HG02623 (cell line): ENCODE measurements at regions not wholly inside any gene's neighbourhood (a gene's known extent, or its start where the extent isn't known, plus 50 kb on each side); places are given as distances from the start of the nearest gene placed in this dataset.

Experiments used
- ATAC-seq: cut with Tn5 transposase; IDR thresholded peaks from one replicate; pipeline ENCODE4 v1.9.1; 2021; ENCODE audit warnings: moderate library complexity; ENCODE audit not compliant: unreplicated experiment

- no peak for ATAC-seq
Measured at GRCh38 chr21:19771881-19772280, 1226.3 kb upstream of the NCAM2 start.

GRCh38 chr21:19776076-19776475 is 1222.1 kb upstream of the NCAM2 start:
- no peak for ATAC-seq

GRCh38 chr21:19781881-19782652 is 1216.1 kb upstream of the NCAM2 start:
- ATAC-seq, result no peak

- ATAC-seq, result no peak
Measured at GRCh38 chr21:19785941-19786340, 1212.3 kb upstream of the NCAM2 start.

- ATAC-seq, result no peak
Measured at GRCh38 chr21:19792004-19792403, 1206.2 kb upstream of the NCAM2 start.

- ATAC-seq, result no peak
Measured at GRCh38 chr21:19807201-19807600, 1191.0 kb upstream of the NCAM2 start.

GRCh38 chr21:19810779-19811178 is 1187.4 kb upstream of the NCAM2 start:
- no peak for ATAC-seq

- no peak for ATAC-seq
Measured at GRCh38 chr21:19830446-19830845, 1167.8 kb upstream of the NCAM2 start.

- no peak for ATAC-seq
Measured at GRCh38 chr21:19832551-19832950, 1165.7 kb upstream of the NCAM2 start.

GRCh38 chr21:19833082-19833481 is 1165.1 kb upstream of the NCAM2 start:
- no peak for ATAC-seq

GRCh38 chr21:19842601-19843000 is 1155.6 kb upstream of the NCAM2 start:
- no peak for ATAC-seq

- no peak for ATAC-seq
Measured at GRCh38 chr21:19844334-19844733, 1153.9 kb upstream of the NCAM2 start.

GRCh38 chr21:19850157-19850556 is 1148.1 kb upstream of the NCAM2 start:
- no peak for ATAC-seq

GRCh38 chr21:19853061-19853460 is 1145.1 kb upstream of the NCAM2 start:
- no peak for ATAC-seq

- no peak for ATAC-seq
Measured at GRCh38 chr21:19853709-19854575, 1144.3 kb upstream of the NCAM2 start.

- ATAC-seq, result no peak
Measured at GRCh38 chr21:19855522-19855921, 1142.7 kb upstream of the NCAM2 start.

GRCh38 chr21:19864476-19864875 is 1133.7 kb upstream of the NCAM2 start:
- ATAC-seq, result no peak

GRCh38 chr21:19870682-19871081 is 1127.5 kb upstream of the NCAM2 start:
- no peak for ATAC-seq

GRCh38 chr21:19874521-19874920 is 1123.7 kb upstream of the NCAM2 start:
- no peak for ATAC-seq

- ATAC-seq, result no peak
Measured at GRCh38 chr21:19878133-19878532, 1120.1 kb upstream of the NCAM2 start.

- ATAC-seq, result no peak
Measured at GRCh38 chr21:19899645-19900044, 1098.6 kb upstream of the NCAM2 start.

GRCh38 chr21:19900149-19900548 is 1098.1 kb upstream of the NCAM2 start:
- ATAC-seq, result no peak
